ENCODE measurements at regions not wholly inside any gene's neighbourhood (a gene's known extent, or its start where the extent isn't known, plus 50 kb on each side); places are given as distances from the start of the nearest gene placed in this dataset.

DNA sequence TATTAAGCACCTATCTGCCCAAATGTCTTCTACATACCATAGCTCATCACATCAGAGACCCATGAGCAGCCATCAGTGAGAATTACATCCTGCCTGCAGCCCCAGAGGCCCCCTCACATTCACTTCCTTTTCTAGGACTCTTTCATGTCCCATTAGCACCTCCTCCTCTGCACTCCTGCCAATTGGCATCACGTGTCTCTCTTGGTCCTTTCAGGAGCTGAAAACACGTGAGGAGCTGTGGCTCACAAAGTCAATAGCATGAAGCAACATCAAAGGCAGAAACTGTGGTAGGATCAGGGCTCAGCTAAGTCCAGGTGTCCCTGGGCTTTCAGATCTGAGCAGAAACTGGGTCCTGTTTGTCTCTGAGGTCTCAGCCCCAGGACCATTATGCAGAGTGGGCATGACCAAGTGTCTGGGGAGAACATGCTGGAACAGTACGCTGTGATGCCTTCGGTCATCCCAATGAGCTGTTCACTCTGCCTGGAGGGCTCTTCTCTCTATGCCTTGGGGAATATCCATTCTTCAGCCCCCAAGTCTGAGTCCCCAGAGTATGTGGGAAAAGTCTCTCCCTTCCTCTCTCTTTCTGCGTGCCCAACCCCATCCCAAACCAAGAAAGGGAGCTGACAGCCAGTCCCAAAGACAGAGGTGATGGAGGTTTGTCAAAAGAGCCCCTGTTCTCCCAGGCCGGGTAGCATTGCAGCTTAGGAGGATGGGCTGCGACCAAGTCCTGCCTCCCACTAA, 457.0 kb upstream of the CDH5 start:
- no peak for TF ChIP-seq CTCF (IDR thresholded peaks at IDR 0.05)
- TF ChIP-seq EP300 (IDR thresholded peaks at IDR 0.05): no peak
- TF ChIP-seq POLR2A (IDR thresholded peaks at IDR 0.05; ENCODE audit: low read depth): no peak
